HG03097 (cell line): ENCODE measurements at regions not wholly inside any gene's neighbourhood (a gene's known extent, or its start where the extent isn't known, plus 50 kb on each side); places are given as distances from the start of the nearest gene placed in this dataset.

Experiments used
- ATAC-seq: cut with Tn5 transposase; IDR thresholded peaks from one replicate; pipeline ENCODE4 v1.9.1; 2021; ENCODE audit not compliant: unreplicated experiment, low FRiP score

GRCh38 chr20:54272901-54273488 lies 65.1 kb downstream of the PFDN4 start:
- ATAC-seq: no peak

- no peak for ATAC-seq
These were observed 67.6 kb downstream of the PFDN4 start for GRCh38 chr20:54275359-54276111.

- no peak for ATAC-seq
These were observed 68.8 kb downstream of the PFDN4 start for GRCh38 chr20:54276577-54277169.

- ATAC-seq: no peak
These were observed 70.4 kb downstream of the PFDN4 start for GRCh38 chr20:54278262-54278661.

GRCh38 chr20:54282625-54283024 lies 74.7 kb downstream of the PFDN4 start:
- ATAC-seq: no peak

GRCh38 chr20:54283253-54283652 lies 75.4 kb downstream of the PFDN4 start:
- ATAC-seq: no peak

GRCh38 chr20:54284928-54285704 lies 77.2 kb downstream of the PFDN4 start:
- ATAC-seq: no peak

- no peak for ATAC-seq
These were observed 82.7 kb downstream of the PFDN4 start for GRCh38 chr20:54290636-54291035.

- ATAC-seq: no peak
These were observed 83.6 kb downstream of the PFDN4 start for GRCh38 chr20:54291339-54292010.

- no peak for ATAC-seq
These were observed 84.3 kb downstream of the PFDN4 start for GRCh38 chr20:54292185-54292584.

- no peak for ATAC-seq
These were observed 85.6 kb downstream of the PFDN4 start for GRCh38 chr20:54293526-54293925.

- no peak for ATAC-seq
These were observed 86.2 kb downstream of the PFDN4 start for GRCh38 chr20:54294094-54294493.

GRCh38 chr20:54295686-54296085 lies 87.8 kb downstream of the PFDN4 start:
- no peak for ATAC-seq

GRCh38 chr20:54305421-54305820 lies 97.5 kb downstream of the PFDN4 start:
- ATAC-seq: no peak

- ATAC-seq: no peak
These were observed 99.3 kb downstream of the PFDN4 start for GRCh38 chr20:54306985-54307710.

- no peak for ATAC-seq
These were observed 100.9 kb downstream of the PFDN4 start for GRCh38 chr20:54308804-54309203.

GRCh38 chr20:54318892-54319291 lies 111.0 kb downstream of the PFDN4 start:
- ATAC-seq: no peak

- ATAC-seq: no peak
These were observed 112.3 kb downstream of the PFDN4 start for GRCh38 chr20:54320148-54320607.

- ATAC-seq: no peak
These were observed 113.6 kb downstream of the PFDN4 start for GRCh38 chr20:54321352-54322087.
